NB4 (cell line): ENCODE measurements at regions not wholly inside any gene's neighbourhood (a gene's known extent, or its start where the extent isn't known, plus 50 kb on each side); places are given as distances from the start of the nearest gene placed in this dataset.

Experiments used
- DNase-seq: peaks from one replicate; pipeline ENCODE4 v3.0.0; 2010; ENCODE audit warnings: low read depth
- H3K4me3 ChIP-seq: one replicate; pipeline ENCODE4 v1.5.1; 2011; ENCODE audit warnings: mild to moderate bottlenecking, low read depth, low read length, moderate library complexity
- MAX ChIP-seq: IDR thresholded peaks from 2 replicates; pipeline ENCODE4 v1.6.1; 2011; ENCODE audit warnings: low read depth, low read length
- MYC ChIP-seq: IDR thresholded peaks from 2 replicates; pipeline ENCODE4 v1.6.1; 2011; ENCODE audit warnings: low read depth, low read length
- POLR2A ChIP-seq: IDR thresholded peaks from 2 replicates; pipeline ENCODE4 v1.6.1; 2011; ENCODE audit warnings: mild to moderate bottlenecking; ENCODE audit not compliant: insufficient read length; ENCODE audit errors: extremely low read depth
- TF ChIP-seq, protein P1 (sequence below): IDR thresholded peaks from one replicate; pipeline ENCODE4 v1.5.1; 2012; ENCODE audit warnings: low read depth, low read length

DNA sequence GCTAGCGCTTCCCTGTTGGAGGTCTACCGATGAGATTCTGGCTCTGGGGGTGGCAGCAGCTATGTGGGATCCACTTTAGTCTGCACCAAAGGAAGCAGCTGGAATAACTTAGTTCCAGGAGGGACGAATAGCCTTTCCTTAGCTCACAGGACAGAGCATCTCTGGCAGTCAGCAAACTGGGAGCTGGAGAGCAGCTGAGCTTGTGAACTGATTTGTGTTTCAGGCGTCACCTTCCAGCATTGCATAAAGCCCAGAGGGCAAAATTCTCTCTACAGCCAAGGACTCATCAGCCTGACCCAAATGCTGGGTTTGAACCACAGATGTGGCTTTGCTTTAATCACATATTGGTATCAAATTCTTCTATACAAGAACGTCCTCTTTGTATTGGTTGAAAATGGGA, 81.9 kb upstream of the PELI2 start:
- no peak for DNase-seq
- TF ChIP-seq POLR2A (no peak), MYC (no peak), MAX (no peak)
- TF ChIP-seq, protein P1, sequence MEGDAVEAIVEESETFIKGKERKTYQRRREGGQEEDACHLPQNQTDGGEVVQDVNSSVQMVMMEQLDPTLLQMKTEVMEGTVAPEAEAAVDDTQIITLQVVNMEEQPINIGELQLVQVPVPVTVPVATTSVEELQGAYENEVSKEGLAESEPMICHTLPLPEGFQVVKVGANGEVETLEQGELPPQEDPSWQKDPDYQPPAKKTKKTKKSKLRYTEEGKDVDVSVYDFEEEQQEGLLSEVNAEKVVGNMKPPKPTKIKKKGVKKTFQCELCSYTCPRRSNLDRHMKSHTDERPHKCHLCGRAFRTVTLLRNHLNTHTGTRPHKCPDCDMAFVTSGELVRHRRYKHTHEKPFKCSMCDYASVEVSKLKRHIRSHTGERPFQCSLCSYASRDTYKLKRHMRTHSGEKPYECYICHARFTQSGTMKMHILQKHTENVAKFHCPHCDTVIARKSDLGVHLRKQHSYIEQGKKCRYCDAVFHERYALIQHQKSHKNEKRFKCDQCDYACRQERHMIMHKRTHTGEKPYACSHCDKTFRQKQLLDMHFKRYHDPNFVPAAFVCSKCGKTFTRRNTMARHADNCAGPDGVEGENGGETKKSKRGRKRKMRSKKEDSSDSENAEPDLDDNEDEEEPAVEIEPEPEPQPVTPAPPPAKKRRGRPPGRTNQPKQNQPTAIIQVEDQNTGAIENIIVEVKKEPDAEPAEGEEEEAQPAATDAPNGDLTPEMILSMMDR: no peak
- no peak overlapping the region for H3K4me3 ChIP-seq

GRCh38 chr14:56040121-56040520, 78.1 kb upstream of the PELI2 start:
- no peak for DNase-seq
- H3K4me3 ChIP-seq: no peak overlapping the region
- TF ChIP-seq, protein P1: no peak
- no peak for TF ChIP-seq MYC
- TF ChIP-seq MAX: no peak
- no peak for TF ChIP-seq POLR2A

GRCh38 chr14:56044196-56044595, 74.0 kb upstream of the PELI2 start:
- TF ChIP-seq, protein P1: no peak
- TF ChIP-seq MAX (no peak), POLR2A (no peak), MYC (no peak)
- no peak for DNase-seq
- no peak overlapping the region for H3K4me3 ChIP-seq

GRCh38 chr14:56046546-56046945, 71.7 kb upstream of the PELI2 start:
- no peak for DNase-seq
- no peak overlapping the region for H3K4me3 ChIP-seq
- no peak for TF ChIP-seq MAX
- TF ChIP-seq POLR2A: no peak
- TF ChIP-seq, protein P1: no peak
- no peak for TF ChIP-seq MYC

GRCh38 chr14:56046996-56047395, 71.2 kb upstream of the PELI2 start:
- no peak for DNase-seq
- no peak for TF ChIP-seq POLR2A
- TF ChIP-seq MYC: no peak
- TF ChIP-seq MAX: no peak
- TF ChIP-seq, protein P1: no peak
- no peak overlapping the region for H3K4me3 ChIP-seq

GRCh38 chr14:56049536-56049935, 68.7 kb upstream of the PELI2 start:
- DNase-seq: no peak
- TF ChIP-seq, protein P1: no peak
- no peak for TF ChIP-seq POLR2A
- TF ChIP-seq MYC: no peak
- no peak for TF ChIP-seq MAX
- H3K4me3 ChIP-seq: no peak overlapping the region
